Islet of Langerhans (tissue), 1 donor: ENCODE measurements at regions not wholly inside any gene's neighbourhood (a gene's known extent, or its start where the extent isn't known, plus 50 kb on each side); places are given as distances from the start of the nearest gene placed in this dataset.

Experiments used
- FAIRE-seq: peaks from one replicate; lab custom pipeline; 2011; peaks lifted over from hg19 to GRCh38; lab: Jason Lieb, UNC

- FAIRE-seq: no peak
Measured at GRCh38 chr1:4594286-4594991, 60.0 kb upstream of the AJAP1 start.

- no peak for FAIRE-seq
Measured at GRCh38 chr1:4595341-4596225, 58.8 kb upstream of the AJAP1 start.

- FAIRE-seq: no peak
Measured at GRCh38 chr1:4596486-4596885, 57.9 kb upstream of the AJAP1 start.

- no peak for FAIRE-seq
Measured at GRCh38 chr1:4597020-4597419, 57.4 kb upstream of the AJAP1 start.

GRCh38 chr1:4598561-4598960 is 55.8 kb upstream of the AJAP1 start:
- no peak for FAIRE-seq

- no peak for FAIRE-seq
Measured at GRCh38 chr1:4599521-4599920, 54.9 kb upstream of the AJAP1 start.

- no peak for FAIRE-seq
Measured at GRCh38 chr1:4599951-4600481, 54.4 kb upstream of the AJAP1 start.

GRCh38 chr1:4600615-4601460 is 53.6 kb upstream of the AJAP1 start:
- FAIRE-seq: no peak

- no peak for FAIRE-seq
Measured at GRCh38 chr1:4601941-4602340, 52.5 kb upstream of the AJAP1 start.

- no peak for FAIRE-seq
Measured at GRCh38 chr1:4602462-4603294, 51.7 kb upstream of the AJAP1 start.

- FAIRE-seq: no peak
Measured at GRCh38 chr1:4603295-4604110, 50.9 kb upstream of the AJAP1 start.
